ENCODE measurements at regions not wholly inside any gene's neighbourhood (a gene's known extent, or its start where the extent isn't known, plus 50 kb on each side); places are given as distances from the start of the nearest gene placed in this dataset.

GRCh38 chr1:209391792-209392191 lies 191.7 kb upstream of the CAMK1G start:
- in situ Hi-C loops (cut with HindIII; ENCODE audit: low pct_unique_long_range_greater_than_20kb, low sequenced_read_pairs): no loop called here

GRCh38 chr1:209395169-209395568 lies 188.3 kb upstream of the CAMK1G start:
- in situ Hi-C loops (cut with HindIII; ENCODE audit: low pct_unique_long_range_greater_than_20kb, low sequenced_read_pairs): no loop called here

More at GRCh38 chr1:209391792-209392191, 191.7 kb upstream of the CAMK1G start:
- DNase-seq (ENCODE audit: low read depth, low spot score): no peak

DNA sequence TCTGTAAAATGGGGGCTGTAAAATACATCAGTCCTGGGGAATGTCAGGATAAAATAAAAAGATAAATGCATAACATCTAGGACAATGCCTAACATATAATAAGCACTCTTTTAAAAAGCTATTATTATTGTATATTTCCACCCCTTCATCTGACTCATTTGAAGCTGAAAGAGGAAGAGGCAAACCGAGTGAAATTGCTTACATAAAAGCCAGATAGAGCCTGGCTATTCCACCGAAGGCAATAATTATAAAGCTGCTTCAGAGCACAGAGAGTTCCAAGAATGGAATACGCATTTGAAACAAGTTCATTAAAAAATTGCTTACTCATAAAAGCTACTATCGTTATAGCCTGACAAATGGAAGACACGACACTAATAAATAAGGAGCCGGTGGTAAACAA lies 186.1 kb upstream of the CAMK1G start:
- no peak for DNase-seq (ENCODE audit: low read depth, low spot score)
- in situ Hi-C loops (cut with HindIII; ENCODE audit: low pct_unique_long_range_greater_than_20kb, low sequenced_read_pairs): no loop called here

More at GRCh38 chr1:209395169-209395568, 188.3 kb upstream of the CAMK1G start:
- no peak for DNase-seq (ENCODE audit: low read depth, low spot score)

GRCh38 chr1:209397910-209398309 lies 185.6 kb upstream of the CAMK1G start:
- no peak for DNase-seq (ENCODE audit: low read depth, low spot score)
- in situ Hi-C loops (cut with HindIII; ENCODE audit: low pct_unique_long_range_greater_than_20kb, low sequenced_read_pairs): no loop called here

DNA sequence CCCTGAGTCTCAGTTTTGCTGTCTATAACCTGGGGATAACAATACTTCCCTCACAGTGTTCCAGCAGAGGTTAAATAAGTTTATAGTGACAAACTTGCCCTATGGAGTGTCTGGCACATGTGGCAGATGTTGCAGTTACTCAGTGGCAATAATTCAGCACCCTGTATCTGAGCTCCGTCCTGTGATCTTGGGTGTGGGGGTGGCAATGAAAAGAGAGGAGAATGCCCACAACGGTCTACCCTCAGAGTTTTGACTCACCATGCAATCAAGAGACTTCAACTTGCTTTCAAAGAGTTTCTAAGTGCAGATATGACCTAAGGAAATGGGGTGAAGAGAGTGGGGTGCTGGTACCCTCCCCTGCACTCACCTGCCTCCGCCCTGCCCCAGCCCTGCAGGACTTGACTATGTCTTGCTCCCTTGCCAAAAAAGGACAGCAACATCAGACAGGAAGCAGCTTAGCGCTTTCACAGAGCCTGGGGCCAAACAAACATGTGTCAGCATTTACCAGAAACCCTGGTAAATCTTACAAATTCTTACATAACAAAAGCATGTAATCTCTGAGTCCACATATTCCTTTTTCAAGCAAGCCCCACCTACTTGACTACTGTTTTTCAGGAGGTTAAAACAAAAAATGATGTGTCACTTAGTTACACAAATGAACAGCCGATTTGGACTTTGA lies 185.1 kb upstream of the CAMK1G start:
- in situ Hi-C loops (cut with HindIII; ENCODE audit: low pct_unique_long_range_greater_than_20kb, low sequenced_read_pairs): no loop called here
- no peak for DNase-seq (ENCODE audit: low read depth, low spot score)

DNA sequence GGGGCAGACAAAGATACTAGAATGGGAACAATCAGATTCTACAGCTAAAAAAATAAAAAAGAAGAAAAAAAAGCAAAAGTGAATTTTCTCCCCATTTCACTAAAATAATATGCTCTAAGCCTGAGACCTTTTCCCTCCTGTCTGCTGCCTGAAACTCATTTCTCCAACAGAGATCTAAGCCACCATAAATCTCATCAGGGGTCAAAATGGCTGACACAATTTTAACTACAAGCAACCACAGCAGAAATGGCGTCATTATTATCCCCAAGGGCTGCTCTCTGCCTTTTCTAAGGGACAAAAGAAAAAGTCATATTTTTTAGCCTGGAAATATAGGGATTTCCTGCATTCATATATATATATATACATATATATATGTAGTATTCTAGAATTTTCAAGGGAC lies 183.7 kb upstream of the CAMK1G start:
- DNase-seq (ENCODE audit: low read depth, low spot score): no peak
- in situ Hi-C loops (cut with HindIII; ENCODE audit: low pct_unique_long_range_greater_than_20kb, low sequenced_read_pairs): no loop called here

DNA sequence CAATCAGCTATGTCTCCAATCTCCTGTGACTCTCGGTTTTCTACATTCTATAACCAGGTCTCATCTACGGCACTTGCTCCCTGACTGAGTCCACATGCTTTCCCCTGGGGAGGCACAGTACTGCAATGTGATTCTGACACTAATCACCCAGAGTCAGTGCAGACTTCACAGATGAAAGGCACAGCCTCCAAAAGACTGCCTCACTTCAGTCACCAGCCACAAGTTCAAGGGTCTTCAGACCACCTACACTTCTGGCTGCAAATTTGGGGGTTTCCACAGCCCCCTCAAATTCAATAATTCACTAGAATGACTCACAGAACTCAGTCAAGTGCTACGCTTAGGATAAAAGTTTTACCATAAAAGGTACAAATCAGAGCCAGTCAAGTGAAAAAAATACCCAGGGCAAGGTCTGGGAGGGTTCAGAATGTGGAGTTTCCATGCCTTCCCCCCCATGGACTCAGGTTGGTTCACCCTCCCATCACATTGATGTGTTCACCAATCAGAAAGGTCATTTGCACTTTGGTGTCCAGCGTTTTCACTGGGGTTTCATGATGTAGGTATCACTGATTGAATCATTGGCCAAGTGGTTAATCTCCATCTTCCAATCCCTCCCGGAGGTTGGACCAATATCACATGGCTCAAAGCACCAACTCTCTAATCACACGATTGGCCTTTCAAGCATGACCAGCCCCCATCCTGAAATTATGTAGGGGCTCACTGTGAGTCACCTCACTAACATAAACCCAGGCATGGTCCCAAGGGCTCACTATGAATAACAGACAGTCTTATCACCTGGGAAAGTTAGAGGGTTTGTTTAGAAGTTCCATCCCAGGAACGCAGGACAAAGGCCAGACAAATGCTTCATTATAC lies 182.9 kb upstream of the CAMK1G start:
- no peak for DNase-seq (ENCODE audit: low read depth, low spot score)
- in situ Hi-C loops (cut with HindIII; ENCODE audit: low pct_unique_long_range_greater_than_20kb, low sequenced_read_pairs): no loop called here

DNA sequence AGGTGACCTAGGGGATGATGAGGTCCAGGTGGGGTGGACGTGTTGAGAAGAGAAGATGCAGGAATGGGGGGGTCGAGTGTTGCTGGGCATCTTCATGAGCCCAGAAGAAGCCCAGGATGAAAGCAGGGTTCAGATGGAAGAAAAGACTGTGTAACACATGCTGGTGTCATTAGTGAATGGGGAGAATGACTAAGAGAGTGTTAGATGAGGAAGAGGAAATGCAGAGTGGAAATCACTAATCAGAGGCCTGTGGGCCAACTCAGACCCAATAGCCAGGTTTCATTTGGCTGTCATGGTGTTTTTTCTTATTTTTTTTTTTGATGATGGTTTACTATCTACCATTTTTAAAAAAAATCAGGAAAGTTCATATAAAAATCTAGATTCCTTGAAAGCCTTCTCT lies 180.8 kb upstream of the CAMK1G start:
- in situ Hi-C loops (cut with HindIII; ENCODE audit: low pct_unique_long_range_greater_than_20kb, low sequenced_read_pairs): no loop called here
- no peak for DNase-seq (ENCODE audit: low read depth, low spot score)

- in situ Hi-C loops (cut with HindIII; ENCODE audit: low pct_unique_long_range_greater_than_20kb, low sequenced_read_pairs): no loop called here
- DNase-seq (ENCODE audit: low read depth, low spot score): no peak
Observed at GRCh38 chr1:209403921-209404320, 179.6 kb upstream of the CAMK1G start.

GRCh38 chr1:209404577-209404976 lies 178.9 kb upstream of the CAMK1G start:
- in situ Hi-C loops (cut with HindIII; ENCODE audit: low pct_unique_long_range_greater_than_20kb, low sequenced_read_pairs): no loop called here
- DNase-seq (ENCODE audit: low read depth, low spot score): no peak

DNA sequence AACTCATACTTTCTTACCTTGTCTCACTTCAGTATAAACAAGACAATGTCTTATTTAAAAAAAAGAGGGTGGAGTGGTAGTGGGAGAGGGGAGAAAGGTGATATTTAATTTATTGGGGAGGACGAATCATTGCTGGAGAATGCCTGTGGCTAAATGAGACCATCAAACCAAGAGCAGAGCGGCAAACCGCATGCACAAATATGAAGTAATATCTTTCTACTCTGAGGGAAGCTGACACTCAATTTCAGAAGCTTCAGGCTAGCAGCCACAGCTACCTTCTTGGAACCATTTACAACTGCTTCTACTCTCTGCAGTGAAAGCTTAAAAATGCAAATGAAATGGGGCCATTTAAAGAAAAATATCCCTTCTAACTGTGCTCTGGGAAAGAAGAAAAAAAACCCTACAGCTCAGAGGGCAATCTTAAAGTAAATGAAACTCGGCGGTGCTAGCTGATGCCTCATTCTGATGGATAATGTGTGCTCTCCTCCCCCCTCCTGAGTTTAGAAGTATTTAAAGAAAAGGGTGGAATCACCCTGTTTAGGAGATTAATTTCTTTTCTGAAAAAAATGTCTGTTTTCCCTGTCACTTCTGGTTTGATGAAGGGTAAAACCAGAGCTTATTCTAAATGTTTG lies 178.2 kb upstream of the CAMK1G start:
- in situ Hi-C loops (cut with HindIII; ENCODE audit: low pct_unique_long_range_greater_than_20kb, low sequenced_read_pairs): no loop called here
- DNase-seq (ENCODE audit: low read depth, low spot score): no peak

DNA sequence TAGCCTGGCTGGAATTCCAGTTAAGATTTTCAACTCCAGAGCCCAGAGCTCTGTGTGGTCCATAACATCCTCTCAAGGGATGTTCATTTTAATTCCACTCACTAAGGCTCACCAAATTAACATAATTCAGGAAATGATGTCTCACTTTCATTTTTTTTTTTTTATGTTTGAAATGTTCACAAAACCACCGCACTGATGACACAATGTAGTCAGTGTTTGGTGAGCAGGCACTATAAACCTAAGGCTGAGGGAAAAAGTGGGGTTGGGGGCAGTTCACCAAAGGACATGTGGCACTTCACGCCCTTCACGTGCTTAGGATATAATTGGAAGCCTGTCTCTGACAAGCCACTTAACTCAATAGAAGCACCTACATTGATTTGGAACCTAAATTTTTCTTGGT lies 177.3 kb upstream of the CAMK1G start:
- in situ Hi-C loops (cut with HindIII; ENCODE audit: low pct_unique_long_range_greater_than_20kb, low sequenced_read_pairs): no loop called here
- DNase-seq (ENCODE audit: low read depth, low spot score): no peak

- DNase-seq (ENCODE audit: low read depth, low spot score): no peak
- in situ Hi-C loops (cut with HindIII; ENCODE audit: low pct_unique_long_range_greater_than_20kb, low sequenced_read_pairs): no loop called here
Observed at GRCh38 chr1:209406595-209406994, 176.9 kb upstream of the CAMK1G start.

DNA sequence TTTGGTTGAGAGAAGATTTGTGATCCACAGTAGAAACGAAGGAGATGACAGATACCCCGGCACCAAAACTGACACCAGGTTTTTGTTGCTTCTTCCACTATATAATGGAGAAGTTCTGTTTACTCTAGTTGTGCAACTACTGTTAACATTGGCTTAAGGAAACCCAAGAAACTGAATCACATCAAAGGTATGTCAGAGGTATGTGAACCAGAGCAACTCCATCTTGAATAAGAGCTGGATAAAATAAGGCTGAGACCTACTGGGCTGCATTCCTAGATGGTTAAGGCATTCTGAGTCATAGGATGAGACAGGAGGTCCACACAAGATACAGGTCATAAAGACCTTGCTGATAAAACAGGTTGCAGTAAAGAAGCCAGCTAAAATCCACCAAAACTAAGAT lies 173.7 kb upstream of the CAMK1G start:
- in situ Hi-C loops (cut with HindIII; ENCODE audit: low pct_unique_long_range_greater_than_20kb, low sequenced_read_pairs): no loop called here
- no peak for DNase-seq (ENCODE audit: low read depth, low spot score)

DNA sequence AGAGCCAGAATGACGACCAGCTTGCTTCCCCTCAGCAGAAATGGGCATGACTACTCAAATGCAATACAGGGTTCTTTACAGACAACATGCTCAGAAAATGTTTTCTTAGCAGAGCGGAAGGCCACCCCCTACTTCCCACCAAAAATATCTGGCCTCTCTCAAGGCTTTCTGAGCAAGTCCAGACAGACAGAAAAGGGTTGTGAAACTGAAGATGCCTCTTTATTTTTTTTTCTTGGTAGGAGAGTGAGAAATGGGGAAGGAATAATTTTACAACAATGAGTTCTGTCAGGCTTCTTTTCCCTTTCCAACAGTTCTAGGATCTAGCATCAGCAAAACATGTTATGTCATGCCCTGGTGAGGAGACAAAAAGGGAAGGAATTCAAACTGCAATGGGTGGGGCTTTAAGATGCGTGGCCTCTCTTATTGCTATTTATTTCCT lies 172.0 kb upstream of the CAMK1G start:
- DNase-seq (ENCODE audit: low read depth, low spot score): no peak
- in situ Hi-C loops (cut with HindIII; ENCODE audit: low pct_unique_long_range_greater_than_20kb, low sequenced_read_pairs): no loop called here

DNA sequence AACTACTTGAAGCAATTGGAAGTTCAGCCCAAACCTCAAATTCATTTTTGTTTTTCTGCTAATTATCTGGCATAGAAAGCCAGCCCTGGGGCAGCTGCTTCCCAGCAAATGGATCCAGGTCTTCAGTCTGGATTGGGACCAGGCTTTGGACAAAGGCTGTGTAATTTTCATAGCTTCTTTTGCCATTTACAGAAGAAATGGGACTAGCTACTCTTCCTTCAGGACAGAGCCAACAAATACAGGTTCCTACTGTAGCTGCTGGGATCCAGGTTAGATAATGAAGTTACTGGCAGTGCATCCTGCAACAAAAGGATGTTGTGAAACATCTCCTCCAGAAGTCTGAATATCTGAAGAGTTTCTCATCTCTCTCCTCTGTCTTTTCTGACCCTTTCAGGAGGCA lies 171.5 kb upstream of the CAMK1G start:
- in situ Hi-C loops (cut with HindIII; ENCODE audit: low pct_unique_long_range_greater_than_20kb, low sequenced_read_pairs): no loop called here
- DNase-seq (ENCODE audit: low read depth, low spot score): no peak

DNA sequence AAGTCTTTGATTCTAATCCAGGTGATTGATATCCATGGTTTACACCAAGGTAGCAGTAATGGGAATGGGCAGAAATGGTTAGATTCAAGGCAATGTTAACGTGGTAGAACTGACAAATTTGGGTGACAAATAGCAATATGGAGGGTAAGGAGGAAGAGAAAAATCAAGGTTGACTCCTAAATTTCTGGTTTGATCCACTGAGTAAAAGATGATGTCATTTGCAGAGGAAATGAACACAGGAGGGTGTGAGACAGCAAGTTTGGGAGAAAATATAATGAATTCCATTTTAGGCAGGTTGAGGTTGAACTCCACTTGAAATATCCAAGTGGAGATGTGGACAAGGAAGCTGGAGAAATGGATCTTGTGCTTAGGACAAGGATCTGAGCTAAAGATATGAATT lies 170.9 kb upstream of the CAMK1G start:
- no peak for DNase-seq (ENCODE audit: low read depth, low spot score)
- in situ Hi-C loops (cut with HindIII; ENCODE audit: low pct_unique_long_range_greater_than_20kb, low sequenced_read_pairs): no loop called here

GRCh38 chr1:209413062-209413461 lies 170.5 kb upstream of the CAMK1G start:
- in situ Hi-C loops (cut with HindIII; ENCODE audit: low pct_unique_long_range_greater_than_20kb, low sequenced_read_pairs): no loop called here
- DNase-seq (ENCODE audit: low read depth, low spot score): no peak

Measured in SK-MEL-5 (cell line).